Mammary epithelial cell (primary cell): ENCODE measurements at regions not wholly inside any gene's neighbourhood (a gene's known extent, or its start where the extent isn't known, plus 50 kb on each side); places are given as distances from the start of the nearest gene placed in this dataset.

Experiments
- EZH2 ChIP-seq: IDR thresholded peaks from 2 replicates; pipeline ENCODE4 v1.6.1; 2012; ENCODE audit warnings: low read length, inconsistent platforms, borderline replicate concordance
- TF ChIP-seq, protein P1 (sequence below), 2 donors: IDR thresholded peaks in 1 of 2; conservative IDR thresholded peaks in 1 of 2; 2 replicates each; pipeline ENCODE4 v1.5.1; 2011 to 2012; ENCODE audit warnings: inconsistent platforms in 2 of 2, low read length in 2 of 2, mild to moderate bottlenecking in 2 of 2, control low read depth in 1 of 2, low read depth in 1 of 2; ENCODE audit not compliant: insufficient read depth in 1 of 2; ENCODE audit errors: extremely low read depth in 1 of 2

DNA sequence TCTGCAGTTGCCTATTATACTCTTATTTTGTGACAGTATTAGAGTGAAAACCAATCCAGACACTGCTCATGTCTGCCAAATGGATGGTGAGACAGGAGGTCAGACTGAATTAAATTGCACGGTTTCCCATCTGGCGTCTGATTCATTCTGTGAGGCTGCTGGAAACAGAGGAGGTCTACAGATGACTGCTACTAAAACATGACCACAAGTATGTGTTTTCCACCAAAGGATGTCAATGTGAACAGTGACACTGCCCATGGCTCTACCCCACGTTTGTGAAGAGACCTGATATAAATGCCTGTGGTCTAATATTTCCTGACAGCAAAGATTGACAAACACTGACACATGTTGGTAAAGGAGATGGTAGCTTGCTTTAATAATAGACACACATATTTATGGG, 104.3 kb upstream of the ST6GAL2 start:
- TF ChIP-seq, protein P1, sequence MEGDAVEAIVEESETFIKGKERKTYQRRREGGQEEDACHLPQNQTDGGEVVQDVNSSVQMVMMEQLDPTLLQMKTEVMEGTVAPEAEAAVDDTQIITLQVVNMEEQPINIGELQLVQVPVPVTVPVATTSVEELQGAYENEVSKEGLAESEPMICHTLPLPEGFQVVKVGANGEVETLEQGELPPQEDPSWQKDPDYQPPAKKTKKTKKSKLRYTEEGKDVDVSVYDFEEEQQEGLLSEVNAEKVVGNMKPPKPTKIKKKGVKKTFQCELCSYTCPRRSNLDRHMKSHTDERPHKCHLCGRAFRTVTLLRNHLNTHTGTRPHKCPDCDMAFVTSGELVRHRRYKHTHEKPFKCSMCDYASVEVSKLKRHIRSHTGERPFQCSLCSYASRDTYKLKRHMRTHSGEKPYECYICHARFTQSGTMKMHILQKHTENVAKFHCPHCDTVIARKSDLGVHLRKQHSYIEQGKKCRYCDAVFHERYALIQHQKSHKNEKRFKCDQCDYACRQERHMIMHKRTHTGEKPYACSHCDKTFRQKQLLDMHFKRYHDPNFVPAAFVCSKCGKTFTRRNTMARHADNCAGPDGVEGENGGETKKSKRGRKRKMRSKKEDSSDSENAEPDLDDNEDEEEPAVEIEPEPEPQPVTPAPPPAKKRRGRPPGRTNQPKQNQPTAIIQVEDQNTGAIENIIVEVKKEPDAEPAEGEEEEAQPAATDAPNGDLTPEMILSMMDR (conservative IDR thresholded peaks at IDR 0.05 in 1 of 2, IDR thresholded peaks at IDR 0.05 in 1 of 2; ENCODE audit: extremely low read depth in 1 of 2, insufficient read depth in 1 of 2, low read depth in 1 of 2, low read length in 2 of 2) = no peak
- no peak for TF ChIP-seq EZH2
